Transverse colon (tissue), 4 donors: ENCODE measurements at regions not wholly inside any gene's neighbourhood (a gene's known extent, or its start where the extent isn't known, plus 50 kb on each side); places are given as distances from the start of the nearest gene placed in this dataset.
"Not testable (repeated sequence)": the region's sequence is repeated elsewhere in the genome, so short reads cannot be mapped to it uniquely, and the experiment has no call there.

Experiments used
- DNase-seq: peaks from one replicate; pipeline ENCODE4 v3.0.0-alpha.2; 2019
- H3K27ac ChIP-seq, 4 donors: fragments of 200-600 bp; sonication (generic); 2 replicates each; pipeline ENCODE4 v1.5.1; 2016 to 2018; ENCODE audit warnings: inconsistent platforms in 4 of 4
- H3K27me3 ChIP-seq: fragments of 200-600 bp; sonication (generic); 2 replicates; pipeline ENCODE4 v1.5.1; 2017; ENCODE audit warnings: inconsistent platforms
- H3K36me3 ChIP-seq, 4 donors: fragments of 200-600 bp; sonication (generic); 2 replicates each; pipeline ENCODE4 v1.5.1; 2017 to 2019; ENCODE audit warnings: inconsistent platforms in 4 of 4
- H3K4me1 ChIP-seq, 4 donors: fragments of 200-600 bp; sonication (generic); 2 replicates each; pipeline ENCODE4 v1.5.1; 2017 to 2020; ENCODE audit warnings: inconsistent platforms in 4 of 4
- H3K4me3 ChIP-seq, 4 donors: fragments of 200-600 bp; sonication (generic); 1 replicate in 1 of 4; 2 replicates in 3 of 4; pipeline versions ENCODE4 v1.5.1 to v1.6.1; 2017 to 2019; ENCODE audit warnings: inconsistent platforms in 4 of 4
- H3K9me3 ChIP-seq, 2 donors: fragments of 200-600 bp; sonication (generic); 2 replicates each; pipeline ENCODE4 v1.5.1; 2017 to 2019; ENCODE audit warnings: inconsistent platforms in 2 of 2
- CTCF ChIP-seq, 5 experiments: fragments of 200-600 bp in 3 of 5; fragments of 450-650 bp in 2 of 5; sonication (generic) in 3 of 5; IDR thresholded peaks; 1 replicate in 2 of 5; 2 replicates in 3 of 5; pipeline ENCODE4 v1.5.1; 2016 to 2017; ENCODE audit warnings: antibody characterized with exemption in 5 of 5, inconsistent platforms in 3 of 5, mild to moderate bottlenecking in 2 of 5, moderate library complexity in 1 of 5
- EP300 ChIP-seq: sonication (generic); formaldehyde crosslinking; IDR thresholded peaks from one replicate; pipeline ENCODE4 v1.6.1; 2017; ENCODE audit warnings: antibody characterized with exemption, low read depth
- POLR2A ChIP-seq: fragments of 450-650 bp; IDR thresholded peaks from one replicate; pipeline ENCODE4 v1.6.1; 2016; ENCODE audit warnings: antibody characterized with exemption, mild to moderate bottlenecking, moderate library complexity
- POLR2AphosphoS5 ChIP-seq, 3 donors: sonication (generic); formaldehyde crosslinking; IDR thresholded peaks; one replicate each; pipeline ENCODE4 v1.6.1; 2016; ENCODE audit warnings: antibody characterized with exemption in 3 of 3
- WGBS, 2 donors: methylation state at CpG; one replicate each; pipeline ENCODE4 v1.1.5; 2018; ENCODE audit warnings: low coverage in 1 of 2; 5-methylcytosine and 5-hydroxymethylcytosine counted together
- in situ Hi-C, 4 donors: fragments of 200-750 bp; cut with MboI; loops; one replicate each; pipeline versions ENCODE4 v1.15.0 to v1.15.1; 2017; ENCODE audit warnings: low sequenced_read_pairs in 3 of 4, low pct_ligation_motif_present in 1 of 4, low pct_unique_long_range_greater_than_20kb in 1 of 4
- intact Hi-C: fragments of 100-400 bp; cut with DNase I; formaldehyde crosslinking; loops from one replicate; pipeline ENCODE4 v1.15.1; 2023; ENCODE audit warnings: low total_unique reads

GRCh38 chr14:30464481-30464880, 94.5 kb upstream of the G2E3 start:
- in situ Hi-C loops: no loop called here
- no peak for DNase-seq
- TF ChIP-seq POLR2AphosphoS5 (IDR thresholded peaks at IDR 0.05): no peak
- TF ChIP-seq CTCF (IDR thresholded peaks at IDR 0.05): no peak
- no peak for TF ChIP-seq EP300
- no peak for TF ChIP-seq POLR2A

DNA sequence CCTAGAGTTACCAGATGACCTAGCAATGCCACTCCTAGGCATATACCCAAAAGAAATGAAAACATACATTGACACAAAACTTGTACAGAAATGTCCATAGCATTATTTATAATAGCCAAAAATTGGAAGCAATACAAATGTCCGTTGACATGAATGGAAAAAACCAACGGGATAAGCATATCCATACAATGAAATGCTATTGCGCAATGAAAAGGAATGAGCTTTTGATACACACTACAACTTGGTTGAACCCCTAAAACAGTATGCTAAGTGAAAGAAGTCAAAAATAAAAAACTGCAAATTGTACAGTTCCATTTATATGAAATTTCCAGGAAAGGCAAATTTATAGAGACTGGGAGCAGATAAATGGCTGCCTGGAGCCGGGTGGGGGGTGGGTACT, 90.6 kb upstream of the G2E3 start:
- Histone ChIP-seq H3K27ac (no peak overlapping the region), H3K4me1 (no peaks in the 10 kb centered on the region), H3K4me3 (no peak overlapping the region), H3K9me3 (no peaks in the 10 kb centered on the region), H3K36me3 (no peaks in the 10 kb centered on the region), H3K27me3 (no peaks in the 10 kb centered on the region)
- intact Hi-C loops (no loop called here), in situ Hi-C loops (no loop called here)
- DNase-seq: no peak
- no peak for TF ChIP-seq POLR2AphosphoS5 (IDR thresholded peaks at IDR 0.05)
- TF ChIP-seq EP300: no peak
- no peak for TF ChIP-seq POLR2A
- TF ChIP-seq CTCF (IDR thresholded peaks at IDR 0.05): no peak
- WGBS, 2 donors: 78 to 82% methylated on average over 4 of the region's 4 CpGs

More at GRCh38 chr14:30464481-30464880, 94.5 kb upstream of the G2E3 start:
- no peaks in the 10 kb centered on the region for H3K9me3 ChIP-seq
- no peaks in the 10 kb centered on the region for H3K4me1 ChIP-seq
- H3K4me3 ChIP-seq: no peak overlapping the region
- intact Hi-C loops: no loop called here
- H3K27me3 ChIP-seq: no peaks in the 10 kb centered on the region
- H3K36me3 ChIP-seq: no peaks in the 10 kb centered on the region
- H3K27ac ChIP-seq: no peak overlapping the region
- WGBS, 2 donors: 77 to 89% methylated on average over 1 of the region's 1 CpG

- in situ Hi-C loops: no loop called here
- Histone ChIP-seq H3K4me1 (no peaks in the 10 kb centered on the region), H3K4me3 (no peak overlapping the region), H3K27me3 (no peaks in the 10 kb centered on the region), H3K27ac (no peak overlapping the region), H3K9me3 (no peaks in the 10 kb centered on the region), H3K36me3 (no peaks in the 10 kb centered on the region)
- intact Hi-C loops: no loop called here
- TF ChIP-seq CTCF (IDR thresholded peaks at IDR 0.05): no peak
- no peak for TF ChIP-seq POLR2AphosphoS5 (IDR thresholded peaks at IDR 0.05)
- TF ChIP-seq EP300: no peak
- TF ChIP-seq POLR2A: no peak
- no peak for DNase-seq
These were observed 87.0 kb upstream of the G2E3 start for GRCh38 chr14:30471980-30472379.

DNA sequence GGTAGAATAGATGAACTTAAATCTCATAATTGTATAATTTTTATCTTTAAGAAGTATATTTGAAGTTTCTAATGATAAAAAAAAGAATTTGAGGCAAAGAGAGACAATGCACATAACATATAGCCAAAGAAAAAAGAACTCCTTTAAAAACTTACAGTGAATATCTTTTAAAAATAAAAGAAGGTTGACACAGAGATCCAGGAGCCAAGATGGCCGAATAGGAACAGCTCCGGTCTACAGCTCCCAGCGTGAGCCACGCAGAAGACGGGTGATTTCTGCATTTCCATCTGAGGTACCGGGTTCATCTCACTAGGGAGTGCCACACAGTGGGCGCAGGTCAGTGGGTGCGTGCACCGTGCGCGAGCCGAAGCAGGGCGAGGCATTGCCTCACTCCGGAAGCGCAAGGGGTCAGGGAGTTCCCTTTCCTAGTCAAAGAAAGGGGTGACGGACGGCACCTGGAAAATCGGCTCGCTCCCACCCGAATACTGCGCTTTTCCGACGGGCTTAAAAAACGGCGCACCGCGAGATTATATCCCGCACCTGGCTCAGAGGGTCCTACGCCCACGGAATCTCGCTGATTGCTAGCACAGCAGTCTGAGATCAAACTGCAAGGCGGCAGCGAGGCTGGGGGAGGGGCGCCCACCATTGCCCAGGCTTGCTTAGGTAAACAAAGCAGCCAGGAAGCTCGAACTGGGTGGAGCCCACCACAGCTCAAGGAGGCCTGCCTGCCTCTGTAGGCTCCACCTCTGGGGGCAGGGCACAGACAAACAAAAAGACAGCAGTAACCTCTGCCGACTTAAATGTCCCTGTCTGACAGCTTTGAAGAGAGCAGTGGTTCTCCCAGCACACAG, 84.9 kb upstream of the G2E3 start:
- H3K9me3 ChIP-seq, intact Hi-C loops, DNase-seq, H3K27ac ChIP-seq, H3K4me1 ChIP-seq, H3K27me3 ChIP-seq, H3K36me3 ChIP-seq, in situ Hi-C loops, H3K4me3 ChIP-seq: not testable (repeated sequence)
- 88 to 97% methylated on average over 12 to 32 of the region's 36 CpGs for WGBS, 2 donors

GRCh38 chr14:30482276-30482675, 76.7 kb upstream of the G2E3 start:
- H3K27me3 ChIP-seq: no peaks in the 10 kb centered on the region
- no peaks in the 10 kb centered on the region for H3K36me3 ChIP-seq
- WGBS, 2 donors: 70 to 79% methylated on average over 1 of the region's 1 CpG
- in situ Hi-C loops (no loop called here), intact Hi-C loops (no loop called here)
- H3K4me1 ChIP-seq: no peaks in the 10 kb centered on the region
- H3K27ac ChIP-seq: no peak overlapping the region
- no peaks in the 10 kb centered on the region for H3K9me3 ChIP-seq
- no peak overlapping the region for H3K4me3 ChIP-seq
- TF ChIP-seq POLR2A: no peak
- no peak for TF ChIP-seq POLR2AphosphoS5 (IDR thresholded peaks at IDR 0.05)
- no peak for TF ChIP-seq EP300
- no peak for TF ChIP-seq CTCF (IDR thresholded peaks at IDR 0.05)
- no peak for DNase-seq
